Keratinocyte (primary cell): ENCODE measurements at regions not wholly inside any gene's neighbourhood (a gene's known extent, or its start where the extent isn't known, plus 50 kb on each side); places are given as distances from the start of the nearest gene placed in this dataset.

ENCODE experiments used
- EZH2 ChIP-seq: IDR thresholded peaks from one replicate; pipeline ENCODE4 v1.6.1; 2012; ENCODE audit warnings: inconsistent platforms, mild to moderate bottlenecking, low read length, moderate library complexity
- TF ChIP-seq, protein P1 (sequence below), 3 experiments: IDR thresholded peaks in 1 of 3; conservative IDR thresholded peaks in 1 of 3; optimal IDR thresholded peaks in 1 of 3; 2 replicates in 2 of 3; 3 replicates in 1 of 3; pipeline versions ENCODE3 to v1.5.1; 2011; ENCODE audit warnings: low read length in 3 of 3, mild to moderate bottlenecking in 3 of 3, moderate library complexity in 2 of 3, control low read depth in 1 of 3, inconsistent platforms in 1 of 3; ENCODE audit not compliant: insufficient read depth in 2 of 3; ENCODE audit errors: extremely low read depth in 1 of 3

DNA sequence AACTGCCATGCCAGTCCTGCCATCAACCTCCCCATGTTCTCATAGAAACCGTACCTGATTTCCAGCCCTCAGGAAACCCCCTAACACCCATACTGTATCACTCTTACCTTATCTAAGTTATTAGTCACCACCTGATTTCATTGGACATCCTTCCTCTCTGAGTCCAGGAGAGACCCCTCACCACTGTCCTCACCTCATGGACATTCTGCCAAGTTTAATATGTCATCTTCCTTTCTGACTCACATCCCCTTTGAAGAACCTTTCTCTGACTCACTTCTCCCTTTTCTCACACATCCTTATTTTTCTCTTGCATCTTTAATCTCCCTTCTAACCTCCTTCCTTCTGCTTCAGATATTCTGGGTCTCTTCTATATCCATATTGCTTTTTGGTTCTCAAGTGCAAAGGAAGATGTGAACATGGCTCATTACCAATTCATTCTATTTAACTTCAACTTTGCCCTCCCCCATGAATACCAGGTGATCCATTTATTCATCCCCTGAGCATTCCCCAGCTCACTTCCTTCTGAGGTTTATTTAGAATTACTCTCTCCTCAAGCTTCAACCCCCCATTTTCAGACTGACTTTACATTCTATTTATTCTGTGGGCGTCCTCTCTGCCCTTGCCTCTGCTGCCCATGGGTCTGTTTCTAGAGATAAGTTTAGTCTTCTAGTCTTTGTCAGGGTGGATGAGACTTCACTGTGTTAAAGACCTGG is 206.8 kb upstream of the ESRRG start:
- TF ChIP-seq, protein P1, sequence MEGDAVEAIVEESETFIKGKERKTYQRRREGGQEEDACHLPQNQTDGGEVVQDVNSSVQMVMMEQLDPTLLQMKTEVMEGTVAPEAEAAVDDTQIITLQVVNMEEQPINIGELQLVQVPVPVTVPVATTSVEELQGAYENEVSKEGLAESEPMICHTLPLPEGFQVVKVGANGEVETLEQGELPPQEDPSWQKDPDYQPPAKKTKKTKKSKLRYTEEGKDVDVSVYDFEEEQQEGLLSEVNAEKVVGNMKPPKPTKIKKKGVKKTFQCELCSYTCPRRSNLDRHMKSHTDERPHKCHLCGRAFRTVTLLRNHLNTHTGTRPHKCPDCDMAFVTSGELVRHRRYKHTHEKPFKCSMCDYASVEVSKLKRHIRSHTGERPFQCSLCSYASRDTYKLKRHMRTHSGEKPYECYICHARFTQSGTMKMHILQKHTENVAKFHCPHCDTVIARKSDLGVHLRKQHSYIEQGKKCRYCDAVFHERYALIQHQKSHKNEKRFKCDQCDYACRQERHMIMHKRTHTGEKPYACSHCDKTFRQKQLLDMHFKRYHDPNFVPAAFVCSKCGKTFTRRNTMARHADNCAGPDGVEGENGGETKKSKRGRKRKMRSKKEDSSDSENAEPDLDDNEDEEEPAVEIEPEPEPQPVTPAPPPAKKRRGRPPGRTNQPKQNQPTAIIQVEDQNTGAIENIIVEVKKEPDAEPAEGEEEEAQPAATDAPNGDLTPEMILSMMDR (optimal IDR thresholded peaks at IDR 0.05 in 1 of 3, IDR thresholded peaks at IDR 0.05 in 1 of 3, conservative IDR thresholded peaks at IDR 0.05 in 1 of 3; ENCODE audit: extremely low read depth in 1 of 3, insufficient read depth in 2 of 3, low read length in 3 of 3), result no peak
- TF ChIP-seq EZH2, result no peak
